HG02885 (cell line): ENCODE measurements at regions not wholly inside any gene's neighbourhood (a gene's known extent, or its start where the extent isn't known, plus 50 kb on each side); places are given as distances from the start of the nearest gene placed in this dataset.

Experiments used
- ATAC-seq: cut with Tn5 transposase; IDR thresholded peaks from one replicate; pipeline ENCODE4 v1.9.1; 2021; ENCODE audit warnings: mild to moderate bottlenecking; ENCODE audit not compliant: unreplicated experiment, poor library complexity

DNA sequence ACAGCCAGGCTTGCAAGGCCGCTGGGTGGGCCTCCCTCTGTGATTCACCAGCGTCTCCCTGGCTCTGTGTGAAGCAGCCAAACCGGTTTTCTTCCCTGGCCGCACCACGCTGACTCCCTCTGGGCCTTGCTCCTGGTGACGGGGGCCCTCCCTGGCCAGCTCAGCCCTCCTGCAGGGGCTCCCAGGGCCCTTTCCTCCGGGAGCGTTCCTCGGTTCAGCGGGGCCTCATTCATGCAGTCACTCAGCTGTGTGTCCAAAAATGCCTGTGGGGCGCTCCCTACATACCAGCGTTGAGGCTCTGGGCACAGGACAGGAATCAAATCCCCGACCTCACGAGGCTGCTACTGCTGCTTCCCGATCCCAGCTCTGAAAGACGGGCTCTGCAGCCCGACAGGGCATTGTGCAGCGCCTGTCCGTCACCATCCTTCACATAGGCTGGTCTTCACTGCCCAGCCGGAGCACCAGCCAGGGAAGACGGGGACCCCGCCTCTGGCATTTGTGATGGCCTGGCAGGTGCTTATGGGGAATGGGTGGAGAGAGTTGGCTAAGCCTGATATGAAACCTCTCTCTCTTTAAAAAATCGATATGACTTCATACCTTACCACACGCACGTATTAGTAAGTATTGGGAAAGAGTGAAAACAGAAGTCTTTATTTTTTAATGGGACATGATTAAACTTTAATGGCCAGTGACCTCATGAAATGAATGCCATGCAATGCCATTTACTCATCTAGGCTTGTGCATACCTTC, 110.0 kb upstream of the SHH start:
- no peak for ATAC-seq

DNA sequence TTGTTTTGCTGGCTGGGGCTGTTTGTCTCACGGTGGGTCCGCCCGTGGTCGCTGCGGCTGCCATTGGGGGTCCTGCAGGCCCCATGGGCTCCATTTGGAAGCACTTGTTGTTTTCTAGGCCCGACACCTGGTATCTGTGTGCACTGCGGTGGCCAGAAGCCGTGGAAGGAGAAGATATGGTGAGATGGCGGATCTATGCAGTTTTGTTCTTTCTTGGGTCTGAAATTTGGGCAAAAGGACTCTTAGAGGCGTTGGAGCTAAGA, 109.5 kb upstream of the SHH start:
- ATAC-seq, result no peak

DNA sequence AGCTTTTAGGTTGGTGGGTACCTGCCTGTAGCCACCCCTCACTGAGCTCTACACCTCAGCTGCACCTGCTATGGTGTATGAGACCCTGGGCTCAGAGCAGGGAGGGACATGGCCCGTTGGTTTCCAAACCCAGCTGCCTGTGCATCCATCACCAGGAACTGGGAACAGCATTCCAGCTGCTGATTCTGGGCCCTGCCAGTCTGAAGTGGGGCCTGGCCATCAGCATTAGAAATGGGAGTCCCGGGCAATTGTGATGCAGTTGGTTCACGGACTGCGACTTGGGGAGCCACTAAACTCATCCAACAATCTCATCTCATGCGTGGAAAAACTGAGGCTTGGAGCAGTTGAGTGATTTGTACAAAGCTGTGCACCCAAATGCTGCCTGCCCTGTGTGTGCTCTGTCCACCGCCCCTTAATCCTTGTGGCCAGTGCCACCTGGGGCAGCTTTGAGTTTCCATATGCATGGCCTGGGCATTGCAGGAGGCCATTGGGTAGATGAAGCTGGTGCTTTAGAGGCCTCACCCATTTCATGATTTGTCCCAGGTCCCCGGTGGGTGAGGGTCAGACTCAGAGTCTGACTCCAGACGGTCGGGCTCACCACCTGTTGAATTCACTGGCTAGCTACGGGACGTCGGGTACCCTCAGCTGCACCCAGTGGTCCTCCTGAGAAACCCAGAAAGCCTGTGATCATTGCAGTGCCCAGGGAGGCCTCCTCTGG, 109.0 kb upstream of the SHH start:
- no peak for ATAC-seq

DNA sequence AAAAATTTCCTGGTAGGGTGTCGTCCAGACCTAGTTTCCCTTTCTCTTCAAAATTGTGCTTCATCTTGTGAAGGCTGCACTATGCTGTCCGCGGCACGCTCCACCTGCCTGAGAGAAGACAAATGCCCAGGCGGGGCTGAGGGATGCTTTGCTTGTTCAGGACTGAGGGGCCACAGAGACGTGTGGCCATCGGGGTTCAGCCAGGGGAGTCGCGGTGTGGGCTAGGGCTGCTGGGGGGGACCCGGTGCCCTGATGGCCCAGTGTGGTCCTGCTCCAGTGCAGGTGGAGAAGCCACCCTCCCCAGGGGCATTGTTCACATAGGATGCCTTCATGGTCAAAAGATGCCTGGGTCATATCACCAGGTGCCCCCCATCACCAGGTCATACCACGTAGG, 107.8 kb upstream of the SHH start:
- no peak for ATAC-seq

DNA sequence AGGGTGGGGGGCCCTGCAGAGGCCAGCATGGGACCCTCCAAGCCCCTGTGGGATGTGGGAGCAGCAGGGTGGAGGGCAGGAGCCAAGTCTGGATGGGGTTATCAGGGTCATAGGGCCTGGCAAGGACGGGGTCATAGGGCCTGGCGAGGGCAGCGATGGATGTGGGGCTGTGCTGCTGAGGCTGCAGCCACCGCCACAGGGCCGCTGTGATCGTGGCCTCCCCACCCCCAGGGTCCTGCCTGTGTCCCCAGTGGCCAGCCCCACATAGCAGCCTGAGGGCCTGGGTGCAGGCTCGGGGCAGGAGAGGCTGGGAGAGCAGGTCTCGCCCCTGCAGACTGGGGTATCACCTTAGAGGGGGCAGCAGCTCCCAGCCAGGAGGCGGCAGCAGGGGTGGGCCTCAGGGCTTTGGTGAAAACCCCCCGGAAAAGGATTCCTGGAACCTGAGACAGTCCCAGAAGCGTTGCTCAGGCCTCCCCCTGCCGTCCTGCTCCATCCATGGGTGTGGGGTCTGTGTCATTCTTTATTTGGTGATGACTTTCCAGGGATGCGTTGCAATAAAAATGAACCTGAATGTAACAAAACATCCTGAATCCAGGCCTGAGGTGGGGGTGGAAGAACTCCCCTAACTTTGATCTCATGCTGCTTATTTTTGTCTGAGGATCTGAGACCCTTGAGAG, 107.3 kb upstream of the SHH start:
- ATAC-seq, result no peak

DNA sequence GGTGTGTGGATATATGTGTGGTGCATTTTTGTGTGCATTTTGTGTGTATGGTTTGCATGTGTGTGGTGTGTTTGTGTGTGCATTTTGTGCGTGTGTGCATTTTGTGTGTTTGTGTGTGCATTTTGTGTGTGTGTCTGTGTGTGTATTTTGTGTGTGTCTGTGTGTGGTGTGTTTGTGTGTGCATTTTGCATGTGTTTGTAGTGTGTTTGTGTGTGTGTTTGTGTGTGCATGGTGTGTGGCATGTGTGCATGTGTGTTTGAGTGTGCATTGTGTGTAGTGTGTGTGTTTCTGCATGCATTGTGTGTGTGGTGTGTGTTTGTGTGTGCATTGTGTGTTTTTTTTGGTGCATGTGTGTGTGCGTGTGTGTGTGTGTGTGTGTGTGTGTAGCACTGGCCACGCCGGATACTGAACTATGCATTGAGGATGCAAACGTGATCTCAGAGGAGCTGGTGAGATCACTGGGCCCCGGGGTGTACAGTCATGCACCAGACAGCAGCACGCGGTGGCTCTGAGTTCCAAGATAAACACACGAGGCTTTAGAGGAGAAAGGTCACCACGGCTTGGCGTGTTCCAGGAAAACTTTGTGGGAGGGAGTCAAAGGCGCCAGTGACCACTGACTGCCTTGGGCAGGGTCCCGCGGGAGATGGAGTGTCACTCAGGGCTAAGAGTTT, 106.6 kb upstream of the SHH start:
- no peak for ATAC-seq

DNA sequence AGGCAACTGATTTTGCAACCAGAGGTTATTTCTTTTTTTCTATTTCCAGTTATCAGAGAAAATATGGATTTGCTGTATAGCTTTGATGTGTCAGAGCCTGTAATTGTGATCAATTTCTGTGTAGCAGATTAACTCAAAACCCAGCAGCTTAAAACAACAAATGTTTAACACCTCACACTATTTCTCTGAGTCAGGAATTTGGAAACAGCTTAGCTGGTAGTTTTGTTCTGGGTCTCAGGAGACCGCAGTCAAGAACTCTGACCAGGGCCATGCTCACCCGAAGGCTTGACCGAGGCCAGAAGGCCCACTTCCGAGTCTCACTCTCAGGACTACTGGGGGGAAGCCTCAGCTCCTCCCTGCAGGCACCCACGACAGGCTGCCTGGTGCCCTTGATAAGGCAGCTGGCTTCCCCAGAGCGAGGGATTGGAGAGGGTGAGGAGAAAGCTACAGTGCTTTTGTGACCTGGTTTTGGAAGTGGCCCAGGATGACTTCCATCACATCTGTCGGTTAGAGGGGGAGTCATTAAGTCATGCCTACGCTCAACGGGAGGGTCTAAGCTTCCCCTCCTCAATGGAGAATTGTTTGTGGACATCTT, 105.7 kb upstream of the SHH start:
- ATAC-seq, result no peak

DNA sequence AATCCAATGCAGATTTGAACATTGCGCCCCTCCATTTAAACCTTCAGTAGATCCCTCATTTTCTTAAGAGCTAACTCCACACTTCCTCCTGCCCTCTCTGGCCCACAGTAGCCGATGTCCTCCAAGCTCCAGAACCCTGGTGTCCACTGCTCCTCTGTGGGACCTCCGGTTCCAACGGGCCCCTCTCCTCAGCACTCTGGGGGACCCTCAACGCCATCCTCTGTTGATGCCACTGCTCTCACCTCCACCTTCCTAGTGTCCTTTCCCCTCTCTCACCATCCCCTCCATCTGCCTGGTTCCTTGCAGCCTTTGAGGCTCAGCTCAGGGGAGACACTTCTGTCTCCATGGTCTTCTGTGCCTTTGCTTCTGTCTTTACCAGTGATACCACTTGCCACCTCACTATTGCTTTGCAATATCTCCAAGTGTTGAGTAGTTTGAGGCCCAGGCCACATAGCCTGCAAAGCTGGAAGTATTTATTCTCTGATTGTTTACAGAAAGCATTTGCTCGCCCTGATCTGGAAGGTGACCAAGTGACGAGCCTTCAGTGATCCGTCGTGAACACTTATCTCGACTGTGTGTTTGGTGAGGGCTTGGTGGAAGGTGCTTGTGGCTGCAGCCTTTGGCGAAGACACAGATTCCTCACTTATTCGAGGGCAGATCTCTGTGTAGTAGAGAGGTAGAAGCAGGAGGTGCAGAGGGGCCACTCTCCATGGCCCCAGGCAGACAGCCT, 104.8 kb upstream of the SHH start:
- ATAC-seq, result no peak

DNA sequence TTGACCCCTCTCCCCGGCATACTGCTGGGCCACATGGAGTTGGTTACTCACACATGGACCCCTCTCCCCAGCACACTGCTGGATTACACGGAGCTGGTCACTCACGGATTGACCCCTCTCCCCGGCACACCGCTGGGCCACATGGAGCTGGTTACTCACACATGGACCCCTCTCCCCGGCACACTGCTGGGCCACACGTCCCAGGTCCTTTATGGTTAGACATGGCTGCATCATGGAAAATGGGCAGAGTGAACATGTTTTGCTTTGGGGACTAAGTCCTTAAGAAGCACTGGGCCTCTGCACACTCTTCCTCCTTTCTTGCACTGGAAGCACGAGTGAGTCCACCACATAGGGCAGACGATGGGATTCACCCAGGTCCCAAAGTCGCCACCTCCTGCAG, 102.1 kb upstream of the SHH start:
- no peak for ATAC-seq

DNA sequence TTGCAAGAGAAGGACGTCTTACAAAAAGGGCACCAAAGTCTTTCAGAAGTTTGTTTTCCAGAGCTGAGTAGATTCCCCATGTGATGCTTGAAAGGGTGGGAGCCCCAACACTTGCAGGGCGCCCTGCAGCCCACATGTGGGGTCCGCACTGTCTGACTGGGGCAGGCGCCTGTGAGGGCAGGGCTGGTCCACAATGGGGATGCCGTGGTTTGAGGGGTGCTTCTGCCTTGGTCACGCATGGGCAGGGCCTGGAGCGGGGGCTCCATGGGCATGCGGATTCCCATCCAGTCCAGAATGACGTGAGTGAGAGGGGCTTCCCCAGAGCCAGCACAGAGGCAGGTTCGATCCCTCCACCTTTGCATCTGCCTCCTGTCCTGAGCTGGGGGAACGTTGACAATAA, 101.5 kb upstream of the SHH start:
- no peak for ATAC-seq

DNA sequence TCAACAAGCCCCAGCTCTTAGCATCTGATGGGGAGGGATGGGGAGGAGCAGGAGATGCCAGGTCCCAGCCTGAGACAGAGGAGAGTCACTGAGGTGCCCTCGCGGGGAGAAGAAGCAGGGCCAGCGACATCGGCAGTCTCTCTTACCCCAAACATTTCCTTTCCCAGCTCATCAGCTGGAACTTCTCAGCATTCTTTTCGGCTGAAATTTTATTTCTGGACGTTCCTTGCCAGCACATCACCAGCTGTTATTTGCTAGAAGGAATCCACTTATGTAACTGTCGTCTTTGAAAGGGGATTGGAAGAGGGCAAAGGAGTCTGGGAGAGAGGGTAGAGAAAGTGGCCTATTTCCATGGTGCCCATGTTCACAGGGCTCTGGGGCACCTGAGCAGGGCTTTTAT, 101.0 kb upstream of the SHH start:
- no peak for ATAC-seq

DNA sequence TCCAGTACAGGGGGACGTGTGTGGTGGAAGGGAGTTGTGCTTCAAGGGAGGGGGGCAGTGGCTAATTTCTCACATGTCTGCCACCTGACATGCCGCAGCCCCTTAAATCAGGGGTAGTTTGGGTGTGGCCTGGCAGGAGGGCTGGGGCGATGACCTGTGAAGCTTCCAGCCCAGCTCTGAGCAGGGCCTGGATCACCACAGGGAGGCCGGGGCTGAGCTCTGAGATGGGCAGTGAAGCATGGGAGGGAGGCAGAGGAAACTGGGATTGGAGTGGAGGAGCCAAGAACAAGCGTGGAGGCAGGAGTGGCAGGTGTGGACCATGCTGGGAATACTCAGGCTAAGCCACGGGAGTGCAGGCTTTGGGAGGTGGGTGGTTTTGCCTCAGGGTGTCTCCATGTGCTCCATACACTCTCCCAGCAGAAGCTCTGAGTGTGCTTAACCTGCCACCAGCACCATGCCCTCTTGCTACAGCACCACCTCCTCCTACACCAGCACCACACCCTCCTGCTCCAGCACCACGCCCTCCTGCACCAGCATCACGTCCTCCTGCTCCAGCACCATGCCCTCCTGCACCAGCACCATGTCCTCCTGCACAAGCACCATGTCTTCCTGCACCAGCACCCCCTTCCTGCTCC, 99.3 kb upstream of the SHH start:
- ATAC-seq, result no peak

DNA sequence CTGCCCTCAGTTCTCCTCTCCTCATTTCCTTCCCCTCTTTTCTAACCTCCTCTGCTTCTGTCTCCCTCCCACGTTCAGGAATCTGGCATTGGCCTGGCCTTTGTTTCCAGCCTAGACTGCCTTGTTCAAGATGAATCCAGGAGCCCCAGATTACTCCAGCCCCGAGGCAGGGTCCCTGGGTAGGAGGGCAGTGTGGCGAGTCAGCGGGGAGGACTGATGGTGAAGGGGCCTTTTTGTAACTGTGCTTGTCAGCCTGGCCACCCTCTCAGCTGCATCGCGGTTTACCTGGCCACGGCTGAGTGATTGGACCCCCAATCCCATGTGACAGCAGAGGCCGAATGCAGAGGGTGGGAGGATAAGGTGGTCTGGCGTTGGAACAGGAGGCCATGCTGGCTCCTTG, 96.1 kb upstream of the SHH start:
- ATAC-seq, result no peak

DNA sequence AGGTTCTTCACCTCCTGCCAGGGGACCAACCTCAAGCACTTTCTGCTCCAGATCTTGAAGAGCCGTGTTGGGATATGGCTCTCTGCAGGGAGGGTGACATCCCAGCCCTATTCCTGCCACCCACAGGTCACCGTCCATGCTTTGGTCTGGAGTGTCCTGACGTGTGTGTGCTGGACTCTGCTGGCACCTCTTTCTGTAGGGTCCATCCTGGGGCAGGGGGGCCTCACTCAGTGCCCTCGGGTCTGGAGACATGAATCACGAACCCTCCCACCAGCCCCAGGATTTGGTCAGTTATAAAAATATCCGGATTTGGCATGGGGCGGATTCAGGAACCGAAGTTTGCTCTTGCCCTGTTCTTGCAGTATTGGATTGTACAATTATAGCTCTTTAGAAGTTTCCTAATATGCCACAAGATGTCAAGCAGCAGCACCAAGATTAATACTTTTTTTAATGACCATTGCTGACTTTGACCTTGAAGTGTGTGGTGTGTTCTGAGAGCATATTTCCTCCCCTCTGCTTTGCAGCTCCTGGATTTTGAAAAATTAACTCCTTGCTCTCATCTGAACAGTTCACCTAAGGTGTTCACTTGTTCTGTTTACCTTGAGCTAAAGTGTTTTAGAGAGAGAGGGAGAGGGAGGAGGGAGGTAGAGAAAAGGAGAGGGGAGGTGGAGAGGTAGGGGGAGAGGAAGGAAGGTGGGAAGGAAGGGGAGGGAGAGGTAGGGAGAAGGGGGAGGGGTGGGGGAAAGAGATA, 95.4 kb upstream of the SHH start:
- ATAC-seq, result no peak

DNA sequence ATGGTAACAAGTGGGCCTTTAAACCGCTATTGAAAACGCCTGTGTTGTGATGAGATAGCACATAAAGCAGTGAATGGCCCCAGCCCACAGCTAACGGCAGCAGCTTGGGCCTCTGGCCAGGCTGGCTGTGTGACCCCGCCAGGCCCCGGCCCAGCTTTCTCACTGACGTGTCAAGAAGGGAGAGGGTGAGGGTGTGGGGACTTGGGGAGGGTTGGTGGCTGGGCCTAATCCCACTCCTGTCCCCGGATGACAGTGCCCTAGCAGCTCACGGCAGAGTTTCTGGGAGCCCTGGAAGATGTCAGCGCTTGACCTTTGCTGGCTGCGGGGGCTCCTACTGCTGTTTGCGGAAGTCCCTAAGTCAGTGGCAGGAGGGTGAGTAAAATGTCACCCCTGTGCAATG, 88.9 kb upstream of the SHH start:
- ATAC-seq, result no peak

DNA sequence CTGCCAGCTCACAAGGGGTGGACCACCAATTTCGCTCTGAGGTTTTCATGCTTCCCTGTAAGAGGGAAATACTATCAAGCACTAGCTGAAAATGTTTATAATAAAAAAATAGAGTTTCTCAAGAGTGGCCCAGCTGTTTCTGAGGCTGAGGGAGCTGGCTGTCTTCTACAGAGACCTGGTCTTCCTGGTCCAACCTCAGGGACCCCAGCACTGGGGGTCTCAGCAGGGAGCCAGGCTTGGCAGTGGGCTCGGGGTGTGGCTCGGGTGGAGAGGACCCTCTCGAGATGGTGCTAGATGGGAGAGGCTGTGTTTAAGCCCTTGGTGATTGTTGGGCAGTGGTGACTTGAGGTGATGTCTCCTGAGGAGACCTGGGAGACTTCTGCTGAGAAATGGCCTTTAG, 87.3 kb upstream of the SHH start:
- ATAC-seq, result no peak

DNA sequence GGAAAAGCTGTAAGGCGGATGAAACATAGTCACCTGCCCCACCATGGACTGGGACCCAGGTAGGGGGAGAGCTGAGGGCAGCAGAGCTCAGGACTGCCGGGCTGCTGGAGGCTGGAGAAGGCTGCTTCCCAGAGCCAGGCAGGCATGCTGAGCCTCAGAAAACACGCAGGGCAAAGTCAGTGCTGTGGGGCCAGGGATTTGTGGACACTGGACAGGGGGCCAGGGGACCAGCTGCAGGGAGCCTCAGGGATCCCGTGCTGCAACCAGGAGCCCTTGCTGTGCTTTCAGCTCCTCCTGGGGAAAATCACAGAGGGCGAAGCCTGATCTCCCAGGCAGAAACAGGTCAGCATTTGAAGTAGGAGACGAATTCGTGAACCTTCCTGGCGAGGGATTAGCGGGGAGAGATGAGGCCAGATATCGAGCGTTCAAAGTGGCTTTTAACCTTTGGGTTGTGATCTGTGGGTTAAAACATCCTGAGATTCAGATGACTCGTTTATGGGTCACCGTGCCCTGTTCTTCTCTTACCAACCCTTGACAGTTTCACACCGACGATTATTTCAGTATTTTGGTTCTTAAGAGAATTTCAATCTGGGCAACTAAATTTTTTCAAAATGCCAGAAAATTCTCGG, 85.6 kb upstream of the SHH start:
- ATAC-seq, result no peak

DNA sequence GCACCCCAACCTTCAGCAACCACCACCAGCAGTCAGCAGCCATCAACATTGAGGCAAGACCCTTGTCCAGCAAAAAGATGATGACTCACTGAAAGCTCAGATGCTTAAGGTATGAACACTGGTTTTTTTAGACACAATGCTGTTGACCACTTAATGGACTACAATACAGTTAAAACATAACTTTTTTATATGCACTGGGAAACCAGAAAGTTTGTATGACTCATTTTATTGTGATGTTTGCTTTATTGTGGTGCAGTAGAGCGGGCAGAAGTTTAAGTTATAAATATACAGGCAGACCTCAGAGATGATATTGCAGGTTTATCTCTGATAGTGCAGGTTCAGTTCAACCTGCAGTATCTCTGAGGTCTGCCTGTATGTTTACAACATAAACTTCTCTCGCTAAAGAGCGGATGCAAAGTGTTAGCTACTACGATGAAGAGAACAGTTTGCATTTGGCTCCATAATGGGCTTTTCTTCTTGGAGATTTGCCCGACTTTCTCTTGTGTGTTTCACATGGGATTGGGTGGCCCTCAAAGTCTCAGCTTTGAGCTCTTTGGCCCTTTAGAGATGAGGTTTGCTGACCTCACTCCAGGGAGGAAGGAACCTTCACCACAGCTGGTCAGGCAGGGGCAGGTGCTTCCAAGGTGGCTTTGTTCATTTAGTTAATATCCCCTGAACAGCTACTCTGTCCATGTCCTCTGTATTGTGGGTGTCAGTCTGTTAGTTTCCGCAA, 84.4 kb upstream of the SHH start:
- no peak for ATAC-seq
